Adipocyte (in vitro differentiated cells): ENCODE measurements at regions not wholly inside any gene's neighbourhood (a gene's known extent, or its start where the extent isn't known, plus 50 kb on each side); places are given as distances from the start of the nearest gene placed in this dataset.
A peak's percentile ranks its signal among the peaks of the same experiment; 100 is the strongest.

Experiments
- DNase-seq: peaks from one replicate; pipeline ENCODE4 v3.0.0-alpha.2; 2015; ENCODE audit warnings: low read depth
- H3K27me3 ChIP-seq: replicated peaks from 2 replicates; pipeline ENCODE4 v1.7.0; 2013; ENCODE audit warnings: mild to moderate bottlenecking, low read length, moderate library complexity; ENCODE audit not compliant: control insufficient read depth, insufficient read depth
- H3K36me3 ChIP-seq: 2 replicates; pipeline ENCODE4 v1.7.0; 2013; ENCODE audit warnings: low read length, mild to moderate bottlenecking, moderate library complexity; ENCODE audit not compliant: control insufficient read depth, insufficient read depth, severe bottlenecking
- H3K4me1 ChIP-seq: 2 replicates; pipeline ENCODE4 v1.7.0; 2013; ENCODE audit warnings: mild to moderate bottlenecking, low read length, moderate library complexity; ENCODE audit not compliant: control insufficient read depth, insufficient read depth
- H3K4me3 ChIP-seq: 2 replicates; pipeline ENCODE4 v1.7.0; 2013; ENCODE audit warnings: mild to moderate bottlenecking, low read length, moderate library complexity
- H3K9ac ChIP-seq: 2 replicates; pipeline ENCODE4 v1.7.0; 2013; ENCODE audit warnings: mild to moderate bottlenecking, low read length, moderate library complexity
- H3K9me3 ChIP-seq: 2 replicates; pipeline ENCODE4 v1.7.0; 2013; ENCODE audit warnings: mild to moderate bottlenecking, low read length, moderate library complexity; ENCODE audit not compliant: control insufficient read depth

- H3K4me3 ChIP-seq: no peak overlapping the region
- no peak overlapping the region for H3K9ac ChIP-seq
- no peaks in the 10 kb centered on the region for H3K36me3 ChIP-seq
- DNase-seq: no peak
- no peaks in the 10 kb centered on the region for H3K27me3 ChIP-seq
- no peaks in the 10 kb centered on the region for H3K4me1 ChIP-seq
- no peaks in the 10 kb centered on the region for H3K9me3 ChIP-seq
These were observed 832.0 kb downstream of the OTOL1 start for GRCh38 chr3:162328649-162329048.

- peaks cover 6% of the 10 kb centered on the region for H3K9me3 ChIP-seq
- no peak overlapping the region for H3K9ac ChIP-seq
- no peaks in the 10 kb centered on the region for H3K4me1 ChIP-seq
- no peak overlapping the region for H3K4me3 ChIP-seq
- no peak for DNase-seq
- no peaks in the 10 kb centered on the region for H3K27me3 ChIP-seq
- no peaks in the 10 kb centered on the region for H3K36me3 ChIP-seq
These were observed 832.9 kb downstream of the OTOL1 start for GRCh38 chr3:162329514-162329913.

- peaks cover 14% of the 10 kb centered on the region for H3K9me3 ChIP-seq
- no peaks in the 10 kb centered on the region for H3K36me3 ChIP-seq
- no peak overlapping the region for H3K4me3 ChIP-seq
- no peaks in the 10 kb centered on the region for H3K4me1 ChIP-seq
- H3K27me3 ChIP-seq: no peaks in the 10 kb centered on the region
- H3K9ac ChIP-seq: no peak overlapping the region
- no peak for DNase-seq
These were observed 835.7 kb downstream of the OTOL1 start for GRCh38 chr3:162332344-162332743.

GRCh38 chr3:162334537-162334936 is 837.9 kb downstream of the OTOL1 start:
- H3K9ac ChIP-seq: no peak overlapping the region
- no peaks in the 10 kb centered on the region for H3K36me3 ChIP-seq
- DNase-seq: no peak
- H3K4me1 ChIP-seq: peaks cover 8% of the 10 kb centered on the region
- no peak overlapping the region for H3K4me3 ChIP-seq
- H3K27me3 ChIP-seq: no peaks in the 10 kb centered on the region
- peaks cover 14% of the 10 kb centered on the region for H3K9me3 ChIP-seq

- Histone ChIP-seq H3K4me3 (no peak overlapping the region), H3K27me3 (no peaks in the 10 kb centered on the region), H3K9me3 (peaks cover 21% of the 10 kb centered on the region), H3K4me1 (peaks cover 8% of the 10 kb centered on the region), H3K36me3 (no peaks in the 10 kb centered on the region), H3K9ac (no peak overlapping the region)
- DNase-seq: peak; percentile 11
These were observed 841.0 kb downstream of the OTOL1 start for GRCh38 chr3:162337630-162338029.

- Histone ChIP-seq H3K27me3 (no peaks in the 10 kb centered on the region), H3K4me3 (no peak overlapping the region), H3K9ac (no peak overlapping the region), H3K4me1 (peaks cover 8% of the 10 kb centered on the region), H3K9me3 (peaks cover 21% of the 10 kb centered on the region), H3K36me3 (no peaks in the 10 kb centered on the region)
- DNase-seq: peak; percentile 3
These were observed 841.9 kb downstream of the OTOL1 start for GRCh38 chr3:162338514-162338913.

GRCh38 chr3:162348912-162349311 is 852.3 kb downstream of the OTOL1 start:
- Histone ChIP-seq H3K27me3 (no peaks in the 10 kb centered on the region), H3K9me3 (no peaks in the 10 kb centered on the region), H3K36me3 (no peaks in the 10 kb centered on the region), H3K4me1 (no peaks in the 10 kb centered on the region), H3K4me3 (no peak overlapping the region), H3K9ac (no peak overlapping the region)
- DNase-seq: no peak

GRCh38 chr3:162353414-162353813 is 856.8 kb downstream of the OTOL1 start:
- H3K27me3 ChIP-seq: no peaks in the 10 kb centered on the region
- H3K4me3 ChIP-seq: no peak overlapping the region
- no peak overlapping the region for H3K9ac ChIP-seq
- no peaks in the 10 kb centered on the region for H3K9me3 ChIP-seq
- H3K36me3 ChIP-seq: no peaks in the 10 kb centered on the region
- H3K4me1 ChIP-seq: no peaks in the 10 kb centered on the region
- no peak for DNase-seq

GRCh38 chr3:162354356-162354755 is 857.7 kb downstream of the OTOL1 start:
- H3K36me3 ChIP-seq: no peaks in the 10 kb centered on the region
- H3K9ac ChIP-seq: no peak overlapping the region
- H3K4me1 ChIP-seq: no peaks in the 10 kb centered on the region
- no peak overlapping the region for H3K4me3 ChIP-seq
- H3K27me3 ChIP-seq: no peaks in the 10 kb centered on the region
- no peaks in the 10 kb centered on the region for H3K9me3 ChIP-seq
- peak; percentile 37 for DNase-seq

- Histone ChIP-seq H3K4me1 (peaks cover 3% of the 10 kb centered on the region), H3K27me3 (no peaks in the 10 kb centered on the region), H3K9me3 (no peaks in the 10 kb centered on the region), H3K36me3 (no peaks in the 10 kb centered on the region), H3K9ac (no peak overlapping the region), H3K4me3 (no peak overlapping the region)
- DNase-seq: no peak
These were observed 868.6 kb downstream of the OTOL1 start for GRCh38 chr3:162365066-162365719.

- H3K27me3 ChIP-seq: no peaks in the 10 kb centered on the region
- H3K36me3 ChIP-seq: no peaks in the 10 kb centered on the region
- no peak overlapping the region for H3K9ac ChIP-seq
- no peak overlapping the region for H3K4me3 ChIP-seq
- no peak for DNase-seq
- no peaks in the 10 kb centered on the region for H3K9me3 ChIP-seq
- peaks cover 3% of the 10 kb centered on the region for H3K4me1 ChIP-seq
These were observed 869.7 kb downstream of the OTOL1 start for GRCh38 chr3:162366166-162366766.
